IPS-NIHi11 (cell line): ENCODE measurements at regions not wholly inside any gene's neighbourhood (a gene's known extent, or its start where the extent isn't known, plus 50 kb on each side); places are given as distances from the start of the nearest gene placed in this dataset.
"Not testable (repeated sequence)": the region's sequence is repeated elsewhere in the genome, so short reads cannot be mapped to it uniquely, and the experiment has no call there.

ENCODE experiments used
- DNase-seq: peaks from one replicate; pipeline ENCODE4 v3.0.0; 2012; ENCODE audit warnings: mixed read lengths, low spot score

DNA sequence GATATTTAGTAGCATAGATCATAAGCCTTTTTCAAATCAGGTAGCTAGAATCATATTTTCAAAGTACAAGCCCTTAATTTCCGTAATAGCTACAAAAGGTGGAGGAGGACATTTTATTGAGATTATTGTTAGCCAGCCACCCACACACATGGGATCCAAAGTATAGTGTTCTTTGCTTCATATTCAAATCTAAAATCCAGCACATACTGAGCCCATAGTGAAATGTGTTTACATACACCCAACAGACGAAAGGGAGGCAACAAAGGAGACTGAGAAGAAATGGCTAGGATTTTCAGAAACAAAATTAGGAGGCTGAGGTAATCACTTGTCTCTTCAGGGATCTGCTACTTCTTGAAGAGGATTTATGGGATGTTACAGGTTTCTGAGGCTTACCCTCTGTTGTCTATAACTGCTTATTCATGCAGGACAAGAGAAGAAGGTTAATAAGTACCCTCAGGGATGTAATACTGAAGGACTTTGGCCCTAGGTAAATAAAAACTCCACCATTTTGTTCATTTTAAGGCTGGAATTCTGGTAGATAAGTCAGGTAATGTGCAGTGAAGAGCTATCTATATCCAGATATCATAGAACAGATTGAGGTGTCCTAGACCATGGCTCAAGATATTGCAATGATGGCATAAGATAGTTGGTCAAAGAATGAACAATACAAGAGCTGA, 182.1 kb downstream of the SPDYE17 start:
- DNase-seq = not testable (repeated sequence)

DNA sequence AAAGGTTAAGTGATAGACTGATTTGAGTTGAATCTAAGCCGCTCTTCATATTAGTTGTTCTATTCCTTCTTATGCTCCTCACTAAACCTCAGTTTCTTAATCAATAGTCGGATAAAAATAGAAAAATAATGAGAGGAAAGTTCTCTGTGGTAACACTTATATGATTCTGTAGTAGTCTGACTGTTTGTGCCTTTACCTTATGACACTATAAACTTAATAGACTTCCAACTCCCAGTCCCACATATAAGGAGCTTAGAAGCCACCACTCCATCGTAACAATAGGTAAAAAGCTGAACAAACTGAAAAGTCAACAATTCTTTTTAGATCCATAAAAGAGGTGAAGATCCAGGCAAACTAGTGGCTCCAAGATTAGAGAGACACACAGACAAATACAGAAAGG, 192.3 kb downstream of the SPDYE17 start:
- not testable (repeated sequence) for DNase-seq

DNA sequence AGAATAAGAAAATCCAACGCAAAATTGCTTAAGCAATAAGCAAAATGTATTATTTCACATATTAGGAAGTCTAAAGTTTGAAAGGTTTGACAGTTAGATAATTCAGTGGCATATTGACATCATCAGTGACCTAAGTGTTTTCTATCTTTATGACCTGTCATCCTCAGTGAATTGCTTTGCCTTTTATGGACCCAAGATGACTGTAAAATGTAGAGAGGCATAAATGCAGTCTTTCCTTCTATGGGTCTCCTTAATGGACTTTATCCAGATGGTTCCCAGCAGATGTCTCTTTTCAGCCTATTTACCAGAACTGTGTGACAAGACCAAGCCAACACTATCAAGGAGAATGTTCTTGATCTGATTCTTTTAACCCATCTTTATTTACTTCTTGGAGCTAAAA, 192.9 kb downstream of the SPDYE17 start:
- not testable (repeated sequence) for DNase-seq

DNA sequence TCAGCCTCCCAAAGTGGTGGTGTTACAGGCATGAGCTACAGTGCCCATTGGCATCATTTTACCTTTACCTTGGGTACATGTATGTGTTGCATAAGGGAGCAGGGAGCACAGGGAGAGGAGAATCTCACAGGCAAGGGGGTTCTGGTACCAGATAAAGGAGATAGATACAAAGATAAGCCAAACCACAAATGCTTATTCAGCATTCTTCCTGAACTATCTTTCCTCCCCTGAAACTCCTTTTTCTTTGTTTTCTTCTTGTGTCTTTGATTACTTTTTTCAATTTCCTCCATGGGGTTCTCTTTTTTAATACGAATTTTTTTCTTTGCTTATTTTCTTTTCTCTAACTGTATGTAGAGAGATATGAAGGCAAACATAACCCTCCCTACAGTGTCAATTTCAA, 193.8 kb downstream of the SPDYE17 start:
- DNase-seq = not testable (repeated sequence)

DNA sequence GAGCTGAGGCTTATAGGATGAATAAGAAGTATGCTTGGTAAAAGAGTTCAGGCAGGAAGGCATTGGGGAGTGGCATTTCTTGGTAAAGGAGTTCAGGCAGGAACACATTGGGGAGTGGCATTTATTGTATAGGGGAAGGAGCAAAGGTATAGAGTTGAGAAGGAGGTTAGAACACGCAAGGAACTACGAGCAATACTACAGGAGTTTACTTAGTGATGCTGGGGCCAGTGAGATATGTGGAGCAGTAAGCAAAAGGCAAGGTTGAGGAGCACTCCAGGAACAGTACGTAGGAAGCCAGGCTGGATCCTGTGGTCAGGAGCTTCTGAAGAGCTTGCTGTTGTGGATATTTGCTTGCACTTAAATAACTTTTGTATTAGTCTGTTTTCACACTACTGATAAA, 202.2 kb upstream of the POMZP3 start:
- DNase-seq = not testable (repeated sequence)

DNA sequence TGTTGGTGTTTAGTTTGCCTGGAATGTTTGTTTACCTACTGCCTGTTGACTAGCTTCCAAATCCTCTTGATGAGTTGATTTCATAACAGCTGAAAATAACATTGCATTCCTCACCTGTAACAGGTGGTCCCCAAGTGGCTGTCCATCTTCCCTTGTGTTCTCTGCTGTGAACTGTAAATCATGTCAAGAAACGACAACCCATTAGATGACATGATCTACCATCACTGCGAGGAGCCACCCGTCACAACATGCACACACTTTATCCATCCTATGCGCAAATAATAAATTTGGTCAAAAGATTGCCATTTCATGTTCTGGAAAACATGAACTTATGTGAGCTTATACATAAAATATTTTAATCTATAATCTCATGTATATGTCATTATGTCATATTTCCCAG, 199.1 kb upstream of the POMZP3 start:
- DNase-seq = not testable (repeated sequence)

DNA sequence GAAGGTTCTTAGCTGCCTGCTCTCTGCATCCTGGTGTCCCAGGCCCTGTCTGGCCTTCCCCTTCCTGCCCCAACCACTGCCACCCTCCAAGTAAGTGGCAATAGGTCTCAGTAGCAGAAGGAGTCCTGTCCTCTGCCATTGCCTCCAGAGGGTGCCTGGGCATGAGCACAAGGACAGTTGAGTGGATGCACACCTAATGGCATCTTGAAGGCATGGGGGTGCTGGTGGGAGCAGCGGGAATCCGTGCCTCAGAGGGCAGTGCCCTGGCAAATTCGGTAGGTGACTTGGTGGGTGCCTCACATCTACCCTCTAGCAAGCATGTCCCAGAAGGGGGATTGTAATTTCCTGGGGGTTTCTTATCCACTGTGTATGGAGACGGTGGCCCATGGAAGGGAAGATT, 182.8 kb upstream of the POMZP3 start:
- not testable (repeated sequence) for DNase-seq

DNA sequence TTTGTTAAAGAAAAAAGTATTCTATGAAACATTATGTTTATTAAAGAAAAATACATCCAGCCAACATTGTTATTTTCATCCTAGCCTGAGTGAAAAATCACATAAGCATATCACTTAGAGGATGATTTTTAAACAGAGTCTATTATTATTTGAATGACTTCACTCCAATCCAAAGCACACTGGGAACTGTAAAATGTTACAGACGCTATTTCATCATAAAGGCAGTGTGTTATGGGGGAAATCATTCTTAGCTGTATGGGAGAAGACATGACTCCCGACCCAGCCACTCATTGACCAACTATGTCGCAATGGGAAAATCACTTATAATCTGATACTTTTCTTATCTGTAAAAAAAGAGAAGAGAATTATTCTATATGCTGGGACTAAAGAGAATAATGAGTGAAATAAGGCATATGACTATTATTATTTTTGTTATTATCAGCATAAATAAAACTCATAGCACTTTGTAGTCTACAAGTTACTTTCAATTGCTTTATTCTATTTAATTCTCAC, 180.6 kb upstream of the POMZP3 start:
- not testable (repeated sequence) for DNase-seq

DNA sequence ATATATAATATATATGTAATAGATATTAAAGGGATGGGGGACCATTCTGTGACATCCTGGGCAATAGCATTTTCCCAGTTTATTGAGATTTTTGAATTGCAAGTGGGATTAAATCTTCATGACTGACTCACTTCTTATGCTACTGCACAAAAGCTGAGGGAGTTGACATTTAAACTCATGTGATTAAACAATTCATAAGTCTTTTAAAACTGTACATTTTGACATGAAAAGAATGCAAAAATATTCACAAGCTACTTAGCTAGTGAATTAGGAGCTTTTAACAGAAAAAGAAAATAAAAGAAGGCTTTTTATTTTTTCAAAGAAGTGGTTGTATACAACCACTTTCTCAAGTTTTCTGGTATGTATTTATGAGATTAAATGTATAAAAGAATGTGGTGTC, 179.4 kb upstream of the POMZP3 start:
- DNase-seq = not testable (repeated sequence)

DNA sequence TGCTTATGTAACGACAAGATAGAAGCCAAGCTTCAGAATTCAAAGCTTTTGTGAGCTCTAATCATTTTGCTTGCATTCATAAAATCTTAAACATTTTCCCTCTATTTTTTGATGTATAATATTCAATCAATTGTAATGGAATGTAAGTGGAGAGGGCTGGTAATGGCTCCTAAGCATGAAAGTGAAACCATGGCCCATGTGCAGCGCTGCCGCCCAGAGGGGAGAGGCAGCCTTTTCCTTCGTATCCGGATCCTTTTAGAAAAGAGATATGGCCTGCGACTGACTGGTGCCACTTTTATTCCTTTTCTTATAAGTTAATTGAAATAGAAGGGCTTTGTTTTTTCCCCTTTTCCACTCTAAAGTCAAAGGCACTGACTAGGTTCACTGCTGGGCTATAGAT, 178.9 kb upstream of the POMZP3 start:
- not testable (repeated sequence) for DNase-seq

DNA sequence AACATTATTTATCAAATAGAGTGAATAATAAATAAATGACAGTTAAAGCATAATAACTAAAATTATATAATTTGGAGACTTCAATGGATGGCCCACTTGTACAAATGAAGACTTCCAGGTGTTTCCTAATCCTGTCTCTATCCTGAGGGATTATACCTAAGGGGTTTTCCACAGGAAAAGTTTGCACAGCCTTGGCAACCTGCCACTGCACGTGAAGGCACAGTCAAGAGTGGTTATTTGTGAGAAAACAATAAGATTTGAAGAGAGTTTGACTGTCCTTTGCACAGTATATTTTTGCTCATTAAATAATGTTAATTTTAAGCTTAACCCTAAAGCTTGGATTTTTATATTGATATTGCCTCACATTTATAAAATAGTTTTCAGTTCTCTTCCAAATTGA, 178.2 kb upstream of the POMZP3 start:
- DNase-seq = not testable (repeated sequence)

DNA sequence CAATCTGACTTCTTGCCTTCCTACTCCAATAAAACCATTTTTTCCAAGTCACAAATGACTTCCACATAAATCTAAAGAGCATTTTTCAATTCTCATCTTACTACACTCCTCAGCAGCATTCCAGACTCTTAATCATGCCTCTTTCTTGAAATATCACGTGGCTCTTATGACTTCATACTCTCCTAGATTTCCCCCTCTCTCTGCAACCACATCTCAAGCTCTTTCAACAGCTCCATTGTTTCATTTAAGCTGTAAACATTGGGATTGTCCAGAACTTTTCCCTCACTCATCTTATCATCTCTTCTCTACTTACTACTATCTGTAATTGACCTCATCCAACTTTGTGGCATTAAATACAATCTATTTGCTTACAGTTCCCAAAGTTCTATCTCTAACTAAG, 170.6 kb upstream of the POMZP3 start:
- not testable (repeated sequence) for DNase-seq

DNA sequence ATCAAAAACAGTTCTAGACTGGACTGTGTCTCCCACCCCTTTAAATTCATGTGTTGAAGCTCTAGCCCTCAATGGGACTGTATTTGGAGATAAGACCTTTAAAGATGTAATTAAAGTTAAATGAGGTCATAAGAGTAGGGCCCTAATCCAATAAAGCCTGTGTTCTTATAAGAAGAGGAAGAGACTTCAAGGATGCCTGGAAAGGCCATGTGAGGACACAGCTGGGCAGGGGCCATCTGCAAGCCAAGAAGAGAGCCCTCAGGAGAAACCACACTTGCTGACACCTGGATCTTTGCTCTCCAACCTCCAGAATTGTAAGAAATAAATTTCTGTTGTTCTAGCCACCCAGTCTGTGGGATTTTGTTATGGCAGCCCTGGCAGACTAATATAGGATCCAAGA, 153.6 kb upstream of the POMZP3 start:
- DNase-seq = not testable (repeated sequence)

DNA sequence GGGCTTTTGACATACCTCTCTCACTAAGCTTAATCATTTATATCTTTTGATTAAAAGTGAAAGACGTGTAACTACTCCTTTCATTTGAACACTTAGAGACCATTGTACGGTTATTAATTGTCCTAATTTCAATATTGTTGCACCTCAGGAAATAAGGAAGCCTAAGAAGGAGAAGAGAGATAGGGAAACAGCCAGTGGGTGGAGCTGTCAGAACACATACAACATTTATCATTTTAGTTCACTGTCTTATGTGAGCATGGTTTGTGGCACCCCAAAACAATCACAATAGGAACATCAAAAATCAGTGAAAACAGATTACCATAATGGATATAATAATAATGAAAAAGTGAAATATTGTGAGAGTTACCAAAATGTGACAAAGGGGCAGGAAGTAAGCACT, 147.2 kb upstream of the POMZP3 start:
- not testable (repeated sequence) for DNase-seq

DNA sequence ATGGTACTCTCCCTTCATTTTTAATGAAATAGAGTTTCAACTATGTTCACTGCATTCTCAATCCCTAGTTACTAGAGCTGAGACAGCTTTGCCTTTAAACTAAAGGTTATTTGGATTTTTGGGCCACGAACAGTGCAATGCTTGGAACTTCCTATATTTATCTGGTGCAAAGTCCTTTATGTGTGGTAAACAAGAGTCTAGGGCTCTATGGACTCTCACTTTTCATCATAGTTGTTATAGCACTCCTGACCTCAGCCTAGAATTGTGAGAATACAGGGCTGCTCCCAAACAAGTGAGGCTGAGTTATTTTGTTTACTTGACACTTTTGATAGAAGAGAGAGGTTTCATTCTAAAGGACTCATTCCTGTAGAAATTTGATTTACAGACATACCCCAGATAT, 144.9 kb upstream of the POMZP3 start:
- not testable (repeated sequence) for DNase-seq

DNA sequence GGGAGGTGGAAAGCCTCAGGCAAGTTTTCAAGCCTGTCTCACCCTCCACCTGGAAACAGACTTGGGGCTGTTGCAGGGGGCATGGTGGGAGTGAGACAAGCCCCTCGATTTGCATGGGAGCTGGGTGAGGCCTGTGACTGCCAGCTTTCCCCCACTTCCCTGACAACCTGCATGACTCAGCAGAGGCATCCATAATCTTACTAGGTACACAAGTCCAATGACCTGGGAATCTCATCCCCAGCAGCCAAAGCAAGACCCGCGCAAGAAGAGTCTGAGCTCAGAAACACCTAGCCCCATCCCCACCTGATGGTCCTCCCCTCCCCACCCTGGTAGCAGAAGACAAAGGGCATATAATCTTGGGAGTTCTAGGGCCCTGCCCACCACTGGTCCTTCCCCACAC, 136.9 kb upstream of the POMZP3 start:
- not testable (repeated sequence) for DNase-seq

DNA sequence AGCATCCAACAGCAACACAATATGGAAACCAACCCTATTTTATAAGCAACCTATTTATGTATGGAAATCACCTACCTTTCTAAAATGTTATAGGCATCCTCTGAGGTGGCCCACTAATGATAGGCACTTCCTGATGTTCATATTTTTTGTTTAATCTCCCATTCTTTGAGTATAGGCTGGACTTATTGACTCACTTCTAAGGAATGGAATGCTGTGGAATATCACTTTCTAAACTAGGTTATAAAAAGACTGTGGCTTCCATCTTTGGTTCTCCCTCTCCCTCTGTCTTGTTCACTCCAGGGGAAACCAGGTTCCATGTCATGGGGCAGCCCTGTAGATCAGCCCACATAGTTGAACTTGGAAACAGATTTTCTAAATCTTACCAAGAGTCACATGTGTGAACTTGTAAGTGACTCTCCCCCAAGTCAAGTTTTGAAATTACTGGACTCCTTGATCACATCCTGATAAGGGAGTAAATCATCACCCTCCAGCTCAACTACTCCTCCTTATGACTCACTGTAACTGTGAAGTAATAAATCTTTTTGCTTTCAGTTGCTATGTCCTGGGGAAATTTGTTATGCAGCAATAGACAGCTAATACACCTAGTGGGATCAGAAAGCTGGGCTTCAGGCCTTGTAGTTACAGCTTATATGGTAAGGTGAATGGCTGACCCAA, 133.6 kb upstream of the POMZP3 start:
- not testable (repeated sequence) for DNase-seq

DNA sequence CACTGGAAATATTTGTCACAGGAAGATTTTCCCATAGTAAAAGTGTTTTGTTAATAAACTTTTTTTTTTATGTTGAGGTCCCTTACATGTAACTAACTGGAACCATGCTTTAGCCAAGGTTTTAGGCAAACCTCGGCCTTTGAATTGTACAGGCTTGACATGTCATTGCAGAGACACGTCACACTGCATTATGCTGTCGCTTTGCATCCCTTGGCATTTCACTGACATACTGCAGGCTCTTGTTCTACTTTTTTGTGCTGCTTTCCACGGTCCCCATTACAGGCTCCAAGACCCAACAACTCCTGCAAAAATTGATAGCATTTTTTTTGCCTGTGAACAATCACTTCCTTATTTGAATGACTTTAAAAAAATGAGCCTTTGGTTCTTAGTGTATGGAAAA, 112.5 kb upstream of the POMZP3 start:
- DNase-seq = not testable (repeated sequence)

DNA sequence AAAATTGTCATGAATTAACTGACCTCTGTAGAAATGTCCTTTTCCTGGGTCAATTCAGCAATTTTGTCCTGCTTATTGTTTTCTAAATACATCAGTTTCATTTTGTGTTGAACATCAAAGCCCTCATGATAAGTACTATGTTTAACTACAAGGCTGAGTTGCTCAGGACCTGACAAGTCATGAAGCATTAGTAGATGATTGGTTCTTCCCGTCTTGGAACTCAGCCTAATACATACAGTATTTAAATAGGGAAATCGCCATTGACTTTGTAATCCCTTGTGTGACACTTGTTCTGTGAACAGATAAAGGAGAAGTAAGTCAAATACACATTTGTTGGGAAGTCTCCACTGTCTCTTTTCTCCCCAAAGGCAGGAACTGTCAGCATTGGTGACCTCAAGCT, 109.6 kb upstream of the POMZP3 start:
- DNase-seq = not testable (repeated sequence)

DNA sequence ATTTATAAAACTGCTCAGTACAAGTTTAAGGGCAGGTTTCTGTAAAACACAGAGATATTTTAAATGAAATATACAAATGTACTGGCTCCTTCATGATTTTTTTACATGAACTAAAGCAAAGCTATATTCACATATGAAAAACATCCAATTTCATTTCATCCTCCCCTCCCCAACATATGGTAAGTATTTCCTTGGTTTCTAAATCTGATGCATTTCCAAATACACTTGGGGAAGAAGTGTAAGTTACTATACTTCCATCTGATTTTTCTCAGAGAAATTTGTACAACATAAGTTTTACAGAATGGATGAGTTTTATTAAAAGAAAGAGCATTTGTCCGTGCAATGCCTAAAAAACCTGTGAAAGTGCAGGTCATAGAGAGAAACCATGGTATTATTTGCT, 109.0 kb upstream of the POMZP3 start:
- not testable (repeated sequence) for DNase-seq

DNA sequence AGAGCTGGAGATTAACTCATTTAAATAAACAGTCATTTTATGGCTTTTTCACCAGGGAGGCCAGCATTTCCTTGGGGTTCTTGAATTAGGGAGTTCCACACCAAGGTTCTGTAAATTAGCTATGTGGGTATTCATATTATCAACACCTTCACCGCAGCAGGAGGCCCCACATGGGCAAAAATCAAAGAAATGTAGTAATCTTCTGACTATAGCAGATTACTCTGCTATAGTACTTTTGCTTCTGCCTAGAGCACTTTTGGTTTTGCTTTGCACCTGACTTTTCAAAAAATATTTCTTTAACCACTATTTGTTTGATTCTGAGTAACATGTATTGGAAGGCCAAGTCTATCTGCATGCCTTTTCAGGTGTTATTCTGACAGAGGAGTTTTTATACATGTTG, 108.6 kb upstream of the POMZP3 start:
- not testable (repeated sequence) for DNase-seq

DNA sequence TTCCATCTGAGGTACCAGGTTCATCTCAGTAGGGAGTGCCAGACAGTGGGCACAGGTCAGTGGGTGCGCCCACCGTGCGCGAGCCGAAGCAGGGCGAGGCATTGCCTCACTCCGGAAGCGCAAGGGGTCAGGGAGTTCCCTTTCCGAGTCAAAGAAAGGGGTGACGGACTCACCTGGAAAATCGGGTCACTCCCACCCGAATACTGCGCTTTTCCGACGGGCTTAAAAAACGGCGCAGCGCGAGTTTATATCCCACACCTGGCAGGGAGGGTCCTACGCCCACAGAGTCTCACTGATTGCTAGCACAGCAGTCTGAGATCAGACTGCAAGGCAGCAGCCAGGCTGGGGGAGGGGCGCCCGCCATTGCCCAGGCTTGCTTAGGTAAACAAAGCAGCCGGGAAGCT, 101.5 kb upstream of the POMZP3 start:
- not testable (repeated sequence) for DNase-seq

DNA sequence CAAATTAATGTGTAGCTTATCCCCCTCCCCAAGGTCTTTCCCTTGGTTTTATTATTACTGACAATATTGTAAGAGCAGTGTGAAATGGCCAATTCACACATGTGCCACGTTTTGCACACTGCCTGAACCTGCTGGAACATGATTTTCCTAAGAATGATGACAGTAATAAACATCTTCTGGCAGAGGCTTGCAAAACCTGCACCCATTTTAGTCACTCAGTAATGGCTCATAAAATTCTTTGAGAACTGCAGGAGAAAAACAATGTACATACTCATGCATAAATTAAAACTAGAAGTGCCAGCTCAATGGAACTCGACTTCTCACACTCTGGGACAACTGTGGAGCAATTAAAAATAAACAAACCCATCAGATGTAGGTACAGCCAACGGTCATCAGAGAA, 96.8 kb upstream of the POMZP3 start:
- not testable (repeated sequence) for DNase-seq
